Thyroid gland (tissue), 4 donors: ENCODE measurements at regions not wholly inside any gene's neighbourhood (a gene's known extent, or its start where the extent isn't known, plus 50 kb on each side); places are given as distances from the start of the nearest gene placed in this dataset.

Experiments used
- DNase-seq, 2 donors: peaks; one replicate each; pipeline ENCODE4 v3.0.0-alpha.2; 2019
- H3K27ac ChIP-seq, 3 donors: fragments of 200-600 bp; sonication (generic); 1 replicate in 2 of 3; 2 replicates in 1 of 3; pipeline ENCODE4 v1.5.1; 2016 to 2019; ENCODE audit warnings: mild to moderate bottlenecking in 1 of 3, moderate library complexity in 1 of 3
- H3K27me3 ChIP-seq: fragments of 200-600 bp; sonication (generic); one replicate; pipeline ENCODE4 v1.5.1; 2019
- H3K36me3 ChIP-seq, 2 donors: fragments of 200-600 bp; sonication (generic); one replicate each; pipeline ENCODE4 v1.5.1; 2016 to 2019
- H3K4me1 ChIP-seq, 2 donors: fragments of 200-600 bp; sonication (generic); one replicate each; pipeline ENCODE4 v1.5.1; 2017 to 2019
- H3K4me3 ChIP-seq, 3 donors: fragments of 200-600 bp; sonication (generic); replicated peaks in 1 of 3; 1 replicate in 2 of 3; 2 replicates in 1 of 3; pipeline ENCODE4 v1.5.1; 2016; ENCODE audit warnings: mild to moderate bottlenecking in 1 of 3
- H3K9me3 ChIP-seq: fragments of 200-600 bp; sonication (generic); one replicate; pipeline ENCODE4 v1.5.1; 2017
- POLR2A ChIP-seq, 2 donors: fragments of 450-650 bp; IDR thresholded peaks; one replicate each; pipeline ENCODE4 v1.6.1; 2017; ENCODE audit warnings: antibody characterized with exemption in 2 of 2, mild to moderate bottlenecking in 2 of 2, moderate library complexity in 1 of 2
- WGBS, 2 donors: methylation state at CpG; one replicate each; pipeline ENCODE4 v1.1.5; 2017; 5-methylcytosine and 5-hydroxymethylcytosine counted together
- intact Hi-C: fragments of 100-400 bp; cut with DNase I; formaldehyde crosslinking; loops from one replicate; pipeline ENCODE4 v1.15.1; 2023
- TF ChIP-seq, protein P1 (sequence below), 6 experiments: fragments of 200-600 bp in 3 of 6; fragments of 450-650 bp in 3 of 6; sonication (generic) in 3 of 6; IDR thresholded peaks; one replicate each; pipeline ENCODE4 v1.5.1; 2016 to 2019; ENCODE audit warnings: antibody characterized with exemption in 6 of 6, mild to moderate bottlenecking in 2 of 6, inconsistent platforms in 1 of 6, moderate library complexity in 1 of 6

DNA sequence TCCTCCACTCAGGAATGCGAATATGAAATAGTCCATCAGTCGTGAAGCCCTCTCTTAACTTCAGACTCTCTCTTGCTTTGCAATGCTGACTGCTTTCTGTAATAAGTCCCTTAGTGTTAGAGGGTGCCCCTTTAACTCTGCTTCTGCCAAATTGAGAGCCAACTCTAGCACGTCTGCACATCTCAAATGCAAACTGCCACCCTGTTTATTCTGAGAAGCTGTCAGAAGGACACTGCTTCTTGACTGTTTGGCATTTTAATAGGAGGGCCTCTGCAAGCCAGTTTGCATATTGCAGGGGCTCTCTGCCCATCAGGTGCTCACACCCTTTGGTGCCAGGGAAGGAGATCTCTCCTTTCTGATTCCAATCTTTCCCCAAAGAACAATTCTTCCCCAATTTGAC lies 589.8 kb upstream of the CDH4 start:
- no peak for DNase-seq
- Histone ChIP-seq H3K36me3 (no peaks in the 10 kb centered on the region), H3K9me3 (no peaks in the 10 kb centered on the region), H3K27me3 (no peaks in the 10 kb centered on the region), H3K4me3 (no peak overlapping the region), H3K27ac (no peak overlapping the region), H3K4me1 (no peaks in the 10 kb centered on the region)
- TF ChIP-seq, protein P1, sequence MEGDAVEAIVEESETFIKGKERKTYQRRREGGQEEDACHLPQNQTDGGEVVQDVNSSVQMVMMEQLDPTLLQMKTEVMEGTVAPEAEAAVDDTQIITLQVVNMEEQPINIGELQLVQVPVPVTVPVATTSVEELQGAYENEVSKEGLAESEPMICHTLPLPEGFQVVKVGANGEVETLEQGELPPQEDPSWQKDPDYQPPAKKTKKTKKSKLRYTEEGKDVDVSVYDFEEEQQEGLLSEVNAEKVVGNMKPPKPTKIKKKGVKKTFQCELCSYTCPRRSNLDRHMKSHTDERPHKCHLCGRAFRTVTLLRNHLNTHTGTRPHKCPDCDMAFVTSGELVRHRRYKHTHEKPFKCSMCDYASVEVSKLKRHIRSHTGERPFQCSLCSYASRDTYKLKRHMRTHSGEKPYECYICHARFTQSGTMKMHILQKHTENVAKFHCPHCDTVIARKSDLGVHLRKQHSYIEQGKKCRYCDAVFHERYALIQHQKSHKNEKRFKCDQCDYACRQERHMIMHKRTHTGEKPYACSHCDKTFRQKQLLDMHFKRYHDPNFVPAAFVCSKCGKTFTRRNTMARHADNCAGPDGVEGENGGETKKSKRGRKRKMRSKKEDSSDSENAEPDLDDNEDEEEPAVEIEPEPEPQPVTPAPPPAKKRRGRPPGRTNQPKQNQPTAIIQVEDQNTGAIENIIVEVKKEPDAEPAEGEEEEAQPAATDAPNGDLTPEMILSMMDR (IDR thresholded peaks at IDR 0.05): no peak
- no peak for TF ChIP-seq POLR2A (IDR thresholded peaks at IDR 0.05)
- 47 to 54% methylated on average over 3 of the region's 3 CpGs for WGBS, 2 donors
- intact Hi-C loops: no loop called here

DNA sequence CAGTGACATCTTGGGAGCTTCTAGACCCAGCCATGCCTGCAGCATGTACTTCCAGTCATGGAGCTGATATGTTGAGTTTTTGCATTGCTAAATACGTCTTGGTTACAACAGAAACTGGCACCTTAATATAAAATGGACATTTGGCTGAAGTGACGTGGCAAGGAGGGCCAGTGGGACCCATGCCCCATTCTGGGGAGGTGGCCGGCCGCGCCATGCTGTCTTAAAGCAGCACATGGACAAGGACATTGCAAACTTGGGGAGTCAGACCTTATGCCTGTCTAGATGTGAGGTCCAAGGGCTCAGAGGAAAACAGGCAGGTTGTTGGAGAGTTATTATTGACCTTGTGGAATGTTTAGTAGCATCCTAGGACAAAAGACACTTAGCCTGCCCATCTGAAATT lies 588.0 kb upstream of the CDH4 start:
- no peaks in the 10 kb centered on the region for H3K36me3 ChIP-seq
- H3K4me3 ChIP-seq: no peak overlapping the region
- 88 to 95% methylated on average over 5 of the region's 5 CpGs for WGBS, 2 donors
- intact Hi-C loops: no loop called here
- H3K4me1 ChIP-seq: no peaks in the 10 kb centered on the region
- H3K9me3 ChIP-seq: no peaks in the 10 kb centered on the region
- no peaks in the 10 kb centered on the region for H3K27me3 ChIP-seq
- DNase-seq: no peak
- no peak overlapping the region for H3K27ac ChIP-seq
- TF ChIP-seq, protein P1 (IDR thresholded peaks at IDR 0.05): no peak
- no peak for TF ChIP-seq POLR2A (IDR thresholded peaks at IDR 0.05)

DNA sequence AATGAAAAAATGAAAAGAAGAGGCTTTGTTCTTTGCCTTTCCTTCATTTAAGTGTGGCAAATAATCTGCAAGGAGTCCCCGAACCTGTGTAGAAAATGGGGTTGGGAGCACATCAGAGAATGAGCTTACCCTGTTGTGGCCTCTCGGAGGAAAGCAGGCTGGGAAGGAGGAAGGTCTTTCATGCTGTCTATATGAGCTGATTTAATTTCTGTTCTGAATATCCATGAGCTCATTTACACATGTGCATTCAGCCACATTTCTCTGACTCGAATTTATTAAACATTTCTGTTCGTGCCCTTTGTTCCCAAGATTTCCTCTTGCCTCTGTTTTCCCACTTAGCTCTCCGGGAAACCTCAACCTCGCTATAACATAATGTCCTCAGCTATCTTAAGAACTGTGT lies 584.4 kb upstream of the CDH4 start:
- WGBS, 2 donors: 78 to 86% methylated on average over 6 of the region's 6 CpGs
- Histone ChIP-seq H3K4me3 (no peak overlapping the region), H3K4me1 (no peaks in the 10 kb centered on the region), H3K27me3 (no peaks in the 10 kb centered on the region), H3K27ac (no peak overlapping the region), H3K36me3 (no peaks in the 10 kb centered on the region), H3K9me3 (no peaks in the 10 kb centered on the region)
- TF ChIP-seq POLR2A (IDR thresholded peaks at IDR 0.05): no peak
- TF ChIP-seq, protein P1 (IDR thresholded peaks at IDR 0.05): no peak
- DNase-seq: no peak
- intact Hi-C loops: no loop called here

DNA sequence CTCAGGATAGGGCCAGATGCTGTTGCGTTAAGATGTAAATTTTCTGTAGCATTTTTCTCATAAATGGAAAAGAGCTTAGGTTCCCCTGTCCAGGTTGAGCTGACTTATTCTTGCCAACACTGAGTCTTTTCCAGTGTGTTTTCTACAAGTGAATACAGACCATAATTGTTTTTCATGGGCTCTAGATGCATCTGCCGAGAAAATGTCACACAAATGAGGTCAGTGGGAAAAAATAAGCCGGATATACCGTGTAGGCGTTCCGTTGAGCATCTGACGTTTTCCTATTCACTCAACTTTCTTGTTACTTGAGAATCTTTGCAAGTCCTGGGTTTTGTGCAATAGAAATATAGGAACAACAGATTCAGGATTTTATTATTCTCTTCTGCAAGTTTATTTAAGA lies 582.9 kb upstream of the CDH4 start:
- Histone ChIP-seq H3K36me3 (no peaks in the 10 kb centered on the region), H3K4me3 (no peak overlapping the region)
- WGBS, 2 donors: 91 to 94% methylated on average over 7 of the region's 7 CpGs

DNA sequence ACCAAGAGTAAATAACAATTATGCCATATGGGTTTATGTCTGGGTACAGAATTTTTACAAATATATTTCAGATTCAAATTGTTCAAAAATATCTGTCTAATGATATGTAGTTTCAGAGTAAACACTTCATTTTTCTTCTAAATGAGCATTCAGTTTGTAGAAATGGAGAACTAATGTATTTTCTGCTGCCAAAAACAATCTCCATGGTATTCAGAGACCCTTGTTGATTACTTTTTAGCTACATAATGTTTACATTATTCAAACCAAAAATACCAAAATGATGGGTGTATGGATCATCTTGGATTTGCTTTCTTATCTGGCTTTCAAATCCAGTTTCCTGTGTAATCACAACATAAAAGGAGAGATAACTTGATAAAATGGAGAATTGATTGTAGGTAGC lies 576.0 kb upstream of the CDH4 start:
- Histone ChIP-seq H3K4me3 (no peak overlapping the region), H3K36me3 (no peaks in the 10 kb centered on the region), H3K27ac (no peak overlapping the region), H3K27me3 (no peaks in the 10 kb centered on the region), H3K4me1 (peaks cover 8 to 12% of the 10 kb centered on the region in 2 donors), H3K9me3 (no peaks in the 10 kb centered on the region)
- no peak for DNase-seq
- intact Hi-C loops: no loop called here
- no peak for TF ChIP-seq POLR2A (IDR thresholded peaks at IDR 0.05)
- TF ChIP-seq, protein P1 (IDR thresholded peaks at IDR 0.05): no peak

More for the DNA sequence above, 582.9 kb upstream of the CDH4 start:
- Histone ChIP-seq H3K9me3 (no peaks in the 10 kb centered on the region), H3K27ac (no peak overlapping the region), H3K4me1 (no peaks in the 10 kb centered on the region), H3K27me3 (no peaks in the 10 kb centered on the region)
- TF ChIP-seq, protein P1 (IDR thresholded peaks at IDR 0.05): no peak
- TF ChIP-seq POLR2A (IDR thresholded peaks at IDR 0.05): no peak
- no peak for DNase-seq
- intact Hi-C loops: no loop called here
